ENCODE measurements at regions not wholly inside any gene's neighbourhood (a gene's known extent, or its start where the extent isn't known, plus 50 kb on each side); places are given as distances from the start of the nearest gene placed in this dataset.

GRCh38 chr15:61724251-61724939 is 335.9 kb downstream of the VPS13C start:
- Histone ChIP-seq H4K8ac (replicated peaks; ENCODE audit: insufficient read length, low read depth, low read length) (no peak overlapping the region), H3K4ac (ENCODE audit: low read depth, low read length) (no peak overlapping the region), H2BK120ac (ENCODE audit: low read depth, low read length, poor library complexity, severe bottlenecking) (no peak overlapping the region), H3K23ac (ENCODE audit: insufficient read length, low read depth, low read length) (no peak overlapping the region), H2AFZ (ENCODE audit: low read length) (no peak overlapping the region), H2BK5ac (ENCODE audit: insufficient read length, low read length) (no peak overlapping the region), H2BK20ac (ENCODE audit: low read depth, low read length, poor library complexity, severe bottlenecking) (no peak overlapping the region), H3K79me2 (ENCODE audit: insufficient read depth, low read length) (no peaks in the 10 kb centered on the region), H4K5ac (ENCODE audit: insufficient read length, low read depth, low read length) (no peak overlapping the region), H3K4me1 (ENCODE audit: insufficient read depth, low read length) (peaks cover under 1% of the 10 kb centered on the region; the same call in 1 of the 2 replicates), H3K9me3 (ENCODE audit: control insufficient read depth, low read depth, low read length) (no peaks in the 10 kb centered on the region), H3K79me1 (ENCODE audit: insufficient read depth, low read depth, low read length, poor library complexity, severe bottlenecking) (no peaks in the 10 kb centered on the region), H3K56ac (ENCODE audit: insufficient read length, low read depth, low read length) (no peak overlapping the region), H4K91ac (ENCODE audit: insufficient read length, low read depth, low read length) (no peak overlapping the region), H3K23me2 (ENCODE audit: insufficient read length, low read depth, low read length, poor library complexity, severe bottlenecking) (no peaks in the 10 kb centered on the region), H3K18ac (ENCODE audit: insufficient read length, low read depth, low read length) (no peak overlapping the region), H3K4me2 (ENCODE audit: insufficient read depth, insufficient read length, low read length) (no peak overlapping the region), H2AK5ac (ENCODE audit: insufficient read length, low read length) (no peak overlapping the region), H3K27me3 (ENCODE audit: insufficient read depth, low read length) (no peaks in the 10 kb centered on the region), H3K9ac (ENCODE audit: extremely low read depth, insufficient read length, low read length) (no peak overlapping the region), H4K20me1 (ENCODE audit: control insufficient read depth, insufficient read depth, insufficient read length) (no peaks in the 10 kb centered on the region), H2BK15ac (ENCODE audit: low read depth, low read length) (no peak overlapping the region), H3K27ac (ENCODE audit: insufficient read length, low read depth, low read length) (no peak overlapping the region), H3T11ph (ENCODE audit: low read length) (no peak overlapping the region), H2BK12ac (ENCODE audit: insufficient read length, low read depth, low read length) (no peak overlapping the region), H3K14ac (ENCODE audit: insufficient read depth, low read length) (no peak overlapping the region)
- H3K36me3 Mint-ChIP-seq (ENCODE audit: insufficient read depth in 1 of 3, low read depth in 3 of 3): no peaks in the 10 kb centered on the region; a peak in 1 of 7 replicates
- H3K27me3 Mint-ChIP-seq (ENCODE audit: low read depth): peaks cover 12% of the 10 kb centered on the region
- WGBS (ENCODE audit: extremely low coverage, insufficient read length, low lambda C conversion rate): no CpG with 5 or more reads among the region's 12 CpGs
- no peak overlapping the region for H3K4me3 Mint-ChIP-seq
- peaks cover 7 to 8% of the 10 kb centered on the region in 2 experiments for H3K4me1 Mint-ChIP-seq
- DNase-seq: no peak
- no peak for TF ChIP-seq CTCF (conservative IDR thresholded peaks at IDR 0.05)
- H3K9me3 Mint-ChIP-seq: no peaks in the 10 kb centered on the region
- no peak overlapping the region for H3K27ac Mint-ChIP-seq
